ENCODE measurements at regions not wholly inside any gene's neighbourhood (a gene's known extent, or its start where the extent isn't known, plus 50 kb on each side); places are given as distances from the start of the nearest gene placed in this dataset.

- no peak for TF ChIP-seq CTCF (conservative IDR thresholded peaks at IDR 0.05; ENCODE audit: low read length)
- TF ChIP-seq EZH2phosphoT487 (IDR thresholded peaks at IDR 0.05; ENCODE audit: borderline replicate concordance), result no peak
These were observed 165.0 kb upstream of the GPR26 start for GRCh38 chr10:123501148-123501547.
